ENCODE measurements at regions not wholly inside any gene's neighbourhood (a gene's known extent, or its start where the extent isn't known, plus 50 kb on each side); places are given as distances from the start of the nearest gene placed in this dataset.

DNA sequence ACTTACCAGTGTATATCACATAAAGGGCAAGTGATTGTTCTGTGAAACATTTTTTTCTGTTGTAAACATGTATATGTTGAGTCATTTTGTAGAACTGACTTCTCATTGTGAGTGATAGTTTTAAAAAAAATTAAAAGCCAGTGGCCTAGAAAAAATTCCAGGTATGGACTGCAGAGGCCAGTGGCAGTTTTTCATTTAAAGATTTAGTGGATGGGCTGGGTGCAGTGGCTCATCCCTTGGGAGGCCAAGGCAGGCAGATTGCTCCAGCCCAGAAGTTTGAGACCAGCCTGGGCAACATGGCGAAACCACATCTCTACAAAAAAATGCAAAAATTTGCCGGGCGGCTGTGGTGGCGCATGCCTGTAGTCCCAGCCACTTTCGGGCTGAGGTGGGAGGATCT is 84.7 kb upstream of the MDM1 start:
- Histone ChIP-seq H3K4me3 (no peak overlapping the region), H4K20me1 (no peaks in the 10 kb centered on the region), H3K27ac (no peak overlapping the region), H3K9ac (no peak overlapping the region), H3K36me3 (no peaks in the 10 kb centered on the region), H3K27me3 (no peaks in the 10 kb centered on the region), H3K4me1 (peaks cover 0 to 17% (median 0%) of the 10 kb centered on the region in 10 experiments; a peak in 5 of 20 replicates), H3K9me3 (replicated peaks in 1 of 11) (peaks cover 0 to 23% (median 14%) of the 10 kb centered on the region in 11 experiments; a peak in 14 of 22 replicates), H3K4me2 (no peak overlapping the region)
- no peak for TF ChIP-seq Cebpa-rat (IDR thresholded peaks at IDR 0.05)

GRCh38 chr12:68418137-68418460 is 85.9 kb upstream of the MDM1 start:
- Histone ChIP-seq H3K9me3 (replicated peaks in 1 of 11) (peaks cover 0 to 23% (median 14%) of the 10 kb centered on the region in 11 experiments; a peak in 14 of 22 replicates), H3K4me3 (no peak overlapping the region), H4K20me1 (no peaks in the 10 kb centered on the region), H3K4me2 (no peak overlapping the region), H3K27ac (no peak overlapping the region), H3K27me3 (no peaks in the 10 kb centered on the region), H3K9ac (no peak overlapping the region), H3K36me3 (no peaks in the 10 kb centered on the region), H3K4me1 (peaks cover 0 to 12% (median 0%) of the 10 kb centered on the region in 10 experiments; a peak in 5 of 20 replicates)
- TF ChIP-seq Cebpa-rat (IDR thresholded peaks at IDR 0.05), result no peak

DNA sequence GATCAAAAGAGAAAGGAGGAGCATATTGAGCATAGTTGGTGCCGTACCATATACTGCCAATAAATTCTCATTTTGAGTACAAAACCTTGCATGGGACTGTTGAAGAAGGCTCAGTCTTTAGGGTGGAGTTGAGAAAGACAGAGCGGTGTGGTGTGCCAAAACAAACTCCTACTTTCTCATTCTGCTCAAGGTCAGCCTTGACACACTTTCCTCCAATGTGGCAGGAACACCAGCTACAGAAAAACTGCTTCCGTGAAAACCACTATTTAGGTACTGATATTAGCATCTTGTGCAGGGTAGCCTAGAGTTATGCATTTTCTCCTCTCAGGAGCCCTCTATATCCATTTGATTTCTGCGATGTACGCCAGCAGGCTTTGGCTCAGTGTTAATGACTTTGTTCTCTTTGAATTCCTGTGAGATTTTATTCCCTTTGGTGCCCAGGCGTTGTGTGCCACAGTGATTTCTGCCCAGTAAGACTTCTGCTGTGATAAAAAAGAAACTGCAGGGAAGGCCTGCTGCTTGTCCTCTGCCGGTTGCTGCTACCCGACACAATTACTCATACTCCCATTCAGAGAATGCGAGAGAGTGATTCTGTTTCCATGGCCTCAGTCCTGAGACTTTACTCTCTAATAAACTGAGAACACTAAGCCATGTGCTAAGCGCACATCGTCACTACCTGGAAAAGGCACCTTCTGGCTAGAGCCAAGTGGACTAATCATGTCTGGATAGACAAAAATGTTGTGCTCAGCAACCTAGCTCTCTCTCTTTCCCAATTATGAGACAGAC is 88.3 kb upstream of the MDM1 start:
- H3K27me3 ChIP-seq, result no peaks in the 10 kb centered on the region
- TF ChIP-seq Cebpa-rat (IDR thresholded peaks at IDR 0.05), result no peak
- peaks cover 0 to 6% (median 0%) of the 10 kb centered on the region in 10 experiments; a peak in 5 of 20 replicates for H3K4me1 ChIP-seq
- H3K9me3 ChIP-seq (replicated peaks in 1 of 11), result peaks cover 0 to 29% (median 12%) of the 10 kb centered on the region in 11 experiments; a peak in 14 of 22 replicates
- no peak overlapping the region for H3K4me2 ChIP-seq
- H3K4me3 ChIP-seq, result no peak overlapping the region
- H3K9ac ChIP-seq, result no peak overlapping the region
- no peak overlapping the region for H3K27ac ChIP-seq
- no peaks in the 10 kb centered on the region for H4K20me1 ChIP-seq
- H3K36me3 ChIP-seq, result no peaks in the 10 kb centered on the region; a peak in 1 of 22 replicates

- peaks cover 0 to 23% (median 10%) of the 10 kb centered on the region in 11 experiments; a peak in 14 of 22 replicates for H3K9me3 ChIP-seq (replicated peaks in 1 of 11)
- H3K4me1 ChIP-seq, result peaks cover 0 to 6% (median 0%) of the 10 kb centered on the region in 10 experiments; a peak in 5 of 20 replicates
- no peak overlapping the region for H3K9ac ChIP-seq
- no peaks in the 10 kb centered on the region for H4K20me1 ChIP-seq
- H3K27me3 ChIP-seq, result no peaks in the 10 kb centered on the region
- no peak overlapping the region for H3K4me3 ChIP-seq
- H3K27ac ChIP-seq, result no peak overlapping the region
- H3K4me2 ChIP-seq, result no peak overlapping the region
- H3K36me3 ChIP-seq, result no peaks in the 10 kb centered on the region; a peak in 1 of 22 replicates
- TF ChIP-seq Cebpa-rat (IDR thresholded peaks at IDR 0.05), result no peak
Observed at GRCh38 chr12:68422159-68422558, 90.0 kb upstream of the MDM1 start.

DNA sequence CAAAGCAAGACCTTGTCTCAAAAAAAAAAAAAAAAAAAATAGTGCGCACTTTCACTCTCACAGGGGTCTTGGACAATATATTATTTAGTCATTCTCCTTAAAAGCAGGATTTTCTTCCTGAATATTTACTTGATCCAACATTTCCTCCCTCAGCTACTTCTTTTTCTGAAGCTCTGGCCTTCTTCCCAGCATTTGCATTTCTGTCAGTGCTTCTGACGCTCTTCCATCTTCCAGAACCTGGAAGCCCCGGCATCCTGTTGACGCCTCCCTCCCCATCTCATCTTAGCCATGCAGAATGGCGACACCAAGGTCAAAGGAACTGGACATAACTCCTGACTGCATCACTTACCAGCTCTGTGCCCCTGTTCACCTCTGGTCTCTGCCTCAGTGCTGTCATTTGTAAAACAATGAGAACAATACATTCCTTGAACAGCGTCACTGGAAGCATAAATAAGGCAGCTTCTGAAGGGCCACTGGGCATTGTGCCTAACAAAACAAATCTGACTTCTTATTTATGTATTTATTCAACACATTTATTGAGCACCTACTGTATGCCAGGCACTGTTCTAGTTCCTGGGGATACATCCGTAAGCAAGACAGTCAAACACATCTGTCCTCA is 90.9 kb upstream of the MDM1 start:
- no peaks in the 10 kb centered on the region for H3K4me1 ChIP-seq
- no peak for TF ChIP-seq Cebpa-rat (IDR thresholded peaks at IDR 0.05)
- H3K4me2 ChIP-seq, result no peak overlapping the region
- no peak overlapping the region for H3K9ac ChIP-seq
- H3K27me3 ChIP-seq, result no peaks in the 10 kb centered on the region
- H3K4me3 ChIP-seq, result no peak overlapping the region
- H3K27ac ChIP-seq, result no peak overlapping the region
- H4K20me1 ChIP-seq, result no peaks in the 10 kb centered on the region
- H3K36me3 ChIP-seq, result no peaks in the 10 kb centered on the region; a peak in 1 of 22 replicates
- H3K9me3 ChIP-seq (replicated peaks in 1 of 11), result peaks cover 0 to 15% (median 5%) of the 10 kb centered on the region in 11 experiments; a peak in 11 of 22 replicates

- no peaks in the 10 kb centered on the region for H3K4me1 ChIP-seq
- no peak overlapping the region for H3K27ac ChIP-seq
- H3K27me3 ChIP-seq, result no peaks in the 10 kb centered on the region
- no peak overlapping the region for H3K9ac ChIP-seq
- peaks cover 0 to 4% (median 0%) of the 10 kb centered on the region in 11 experiments; a peak in 1 of 22 replicates for H3K36me3 ChIP-seq
- no peak overlapping the region for H3K4me2 ChIP-seq
- no peak for TF ChIP-seq Cebpa-rat (IDR thresholded peaks at IDR 0.05)
- no peak overlapping the region for H3K4me3 ChIP-seq
- H4K20me1 ChIP-seq, result no peaks in the 10 kb centered on the region
- H3K9me3 ChIP-seq (replicated peaks in 1 of 11), result 0 out of 22 replicates have a peak, but pooled peaks cover 0 to 6% (median 0%) of the 10 kb centered on the region in 11 experiments
Observed at GRCh38 chr12:68425998-68426397, 93.8 kb upstream of the MDM1 start.

DNA sequence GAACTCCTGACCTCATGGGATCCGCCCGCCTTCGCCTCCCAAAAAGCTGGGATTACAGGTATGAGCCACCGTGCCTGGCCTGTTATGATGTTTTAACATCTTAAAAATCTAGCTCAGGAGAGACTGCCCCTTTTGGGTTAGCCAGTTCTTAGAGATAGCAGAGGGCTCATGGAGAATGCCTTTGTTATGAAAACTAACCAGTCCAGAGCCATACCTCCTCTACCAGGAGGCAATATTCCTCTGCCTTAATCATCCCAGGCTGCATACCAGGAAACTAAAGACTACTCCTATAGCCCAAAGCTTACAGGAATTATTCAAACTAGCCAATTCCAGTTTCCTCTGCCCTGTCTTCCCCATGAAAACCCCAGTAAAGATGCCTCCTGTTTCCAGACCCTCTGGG is 96.0 kb upstream of the MDM1 start:
- TF ChIP-seq Cebpa-rat (IDR thresholded peaks at IDR 0.05), result no peak
- H3K4me1 ChIP-seq, result no peaks in the 10 kb centered on the region

GRCh38 chr12:68428724-68429501 is 96.8 kb upstream of the MDM1 start:
- H3K4me1 ChIP-seq, result no peaks in the 10 kb centered on the region
- 0 out of 22 replicates have a peak, but pooled peaks cover 0 to 6% (median 0%) of the 10 kb centered on the region in 11 experiments for H3K9me3 ChIP-seq (replicated peaks in 1 of 11)
- TF ChIP-seq Cebpa-rat (IDR thresholded peaks at IDR 0.05), result no peak
- H3K27me3 ChIP-seq, result no peaks in the 10 kb centered on the region
- no peaks in the 10 kb centered on the region for H4K20me1 ChIP-seq
- no peak overlapping the region for H3K4me2 ChIP-seq
- no peak overlapping the region for H3K9ac ChIP-seq
- no peak overlapping the region for H3K4me3 ChIP-seq
- H3K27ac ChIP-seq, result no peak overlapping the region
- H3K36me3 ChIP-seq, result peaks cover 0 to 19% (median 0%) of the 10 kb centered on the region in 11 experiments; a peak in 2 of 22 replicates

More for the DNA sequence above, 96.0 kb upstream of the MDM1 start:
- H3K9ac ChIP-seq, result no peak overlapping the region
- H3K4me3 ChIP-seq, result no peak overlapping the region
- H3K9me3 ChIP-seq (replicated peaks in 1 of 11), result 0 out of 22 replicates have a peak, but pooled peaks cover 0 to 6% (median 0%) of the 10 kb centered on the region in 11 experiments
- no peak overlapping the region for H3K4me2 ChIP-seq
- H4K20me1 ChIP-seq, result no peaks in the 10 kb centered on the region
- peaks cover 0 to 12% (median 0%) of the 10 kb centered on the region in 11 experiments; a peak in 2 of 22 replicates for H3K36me3 ChIP-seq
- no peaks in the 10 kb centered on the region for H3K27me3 ChIP-seq
- H3K27ac ChIP-seq, result no peak overlapping the region

GRCh38 chr12:68429696-68430095 is 97.5 kb upstream of the MDM1 start:
- Histone ChIP-seq H3K9ac (no peak overlapping the region), H3K4me3 (no peak overlapping the region), H3K27ac (no peak overlapping the region), H3K27me3 (no peaks in the 10 kb centered on the region), H3K36me3 (peaks cover 0 to 20% (median 0%) of the 10 kb centered on the region in 11 experiments; a peak in 3 of 22 replicates), H3K9me3 (replicated peaks in 1 of 11) (peaks cover 0 to 6% (median 3%) of the 10 kb centered on the region in 11 experiments; a peak in 12 of 22 replicates), H4K20me1 (no peaks in the 10 kb centered on the region), H3K4me2 (no peak overlapping the region), H3K4me1 (no peaks in the 10 kb centered on the region)
- TF ChIP-seq Cebpa-rat (IDR thresholded peaks at IDR 0.05), result no peak
